KOPT-K1 (cell line): ENCODE measurements at regions not wholly inside any gene's neighbourhood (a gene's known extent, or its start where the extent isn't known, plus 50 kb on each side); places are given as distances from the start of the nearest gene placed in this dataset.

Experiments used
- H3K27ac ChIP-seq: fragments of 200-600 bp; sonication (generic); 2 replicates; pipeline ENCODE4 v1.5.1; 2016; ENCODE audit warnings: antibody characterized with exemption, mild to moderate bottlenecking, low read depth, low read length; ENCODE audit not compliant: poor library complexity, severe bottlenecking
- H3K36me3 ChIP-seq: fragments of 200-600 bp; sonication (generic); 2 replicates; pipeline ENCODE4 v1.5.1; 2017; ENCODE audit warnings: antibody characterized with exemption, mild to moderate bottlenecking, low read length, moderate library complexity; ENCODE audit not compliant: insufficient read depth
- H3K9me3 ChIP-seq: fragments of 200-600 bp; sonication (generic); 2 replicates; pipeline ENCODE4 v1.5.1; 2017; ENCODE audit warnings: antibody characterized with exemption, low read length, mild to moderate bottlenecking; ENCODE audit not compliant: insufficient read depth, poor library complexity, severe bottlenecking

- H3K27ac ChIP-seq = no peak overlapping the region
- H3K36me3 ChIP-seq = no peaks in the 10 kb centered on the region
- no peaks in the 10 kb centered on the region for H3K9me3 ChIP-seq
Observed at GRCh38 chr4:128606173-128606572, 203.3 kb upstream of the JADE1 start.

DNA sequence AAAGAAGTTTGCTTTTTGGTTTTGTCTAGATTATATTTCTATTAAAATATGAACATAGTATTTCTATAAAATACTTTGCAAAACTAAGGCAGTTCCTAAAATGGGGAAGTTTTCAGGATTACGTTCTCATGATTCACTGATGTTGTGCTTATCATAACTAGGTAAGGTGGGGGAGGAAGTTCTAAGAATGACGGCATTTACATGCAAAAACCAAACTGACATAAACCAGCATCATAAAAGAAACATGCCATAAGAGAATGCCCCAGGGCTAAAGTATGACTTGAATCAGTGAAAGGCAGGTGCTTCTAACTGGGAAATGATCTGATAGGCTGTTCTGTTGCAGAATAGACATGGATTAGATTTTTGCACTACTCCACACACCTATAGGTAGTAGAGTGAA, 204.7 kb upstream of the JADE1 start:
- no peaks in the 10 kb centered on the region for H3K9me3 ChIP-seq
- no peaks in the 10 kb centered on the region for H3K36me3 ChIP-seq
- no peak overlapping the region for H3K27ac ChIP-seq

DNA sequence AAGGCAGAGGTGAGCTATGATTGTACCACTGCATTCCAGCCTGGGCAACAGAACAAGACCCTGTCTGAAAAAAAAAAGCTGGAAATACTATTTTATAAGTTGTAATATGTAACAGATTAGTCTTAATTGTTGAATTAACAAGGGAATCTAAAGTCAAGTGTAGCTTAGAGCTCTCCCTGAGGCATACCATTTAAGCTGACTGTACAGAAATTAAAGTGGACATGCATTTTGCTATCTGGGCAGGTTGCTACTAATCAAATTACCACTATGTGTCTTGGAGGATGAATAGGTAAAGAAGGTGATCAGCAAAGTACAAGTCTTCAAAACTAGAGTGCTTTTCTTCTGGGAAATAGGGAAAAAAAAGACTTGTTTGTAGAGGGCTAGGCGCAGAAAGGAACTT, 205.3 kb upstream of the JADE1 start:
- no peak overlapping the region for H3K27ac ChIP-seq
- H3K9me3 ChIP-seq = no peaks in the 10 kb centered on the region
- H3K36me3 ChIP-seq = no peaks in the 10 kb centered on the region

GRCh38 chr4:128603081-128603480, 206.4 kb upstream of the JADE1 start:
- H3K36me3 ChIP-seq = no peaks in the 10 kb centered on the region
- H3K27ac ChIP-seq = no peak overlapping the region
- no peaks in the 10 kb centered on the region for H3K9me3 ChIP-seq

- no peak overlapping the region for H3K27ac ChIP-seq
- no peaks in the 10 kb centered on the region for H3K36me3 ChIP-seq
- no peaks in the 10 kb centered on the region for H3K9me3 ChIP-seq
Observed at GRCh38 chr4:128601991-128602695, 207.4 kb upstream of the JADE1 start.

DNA sequence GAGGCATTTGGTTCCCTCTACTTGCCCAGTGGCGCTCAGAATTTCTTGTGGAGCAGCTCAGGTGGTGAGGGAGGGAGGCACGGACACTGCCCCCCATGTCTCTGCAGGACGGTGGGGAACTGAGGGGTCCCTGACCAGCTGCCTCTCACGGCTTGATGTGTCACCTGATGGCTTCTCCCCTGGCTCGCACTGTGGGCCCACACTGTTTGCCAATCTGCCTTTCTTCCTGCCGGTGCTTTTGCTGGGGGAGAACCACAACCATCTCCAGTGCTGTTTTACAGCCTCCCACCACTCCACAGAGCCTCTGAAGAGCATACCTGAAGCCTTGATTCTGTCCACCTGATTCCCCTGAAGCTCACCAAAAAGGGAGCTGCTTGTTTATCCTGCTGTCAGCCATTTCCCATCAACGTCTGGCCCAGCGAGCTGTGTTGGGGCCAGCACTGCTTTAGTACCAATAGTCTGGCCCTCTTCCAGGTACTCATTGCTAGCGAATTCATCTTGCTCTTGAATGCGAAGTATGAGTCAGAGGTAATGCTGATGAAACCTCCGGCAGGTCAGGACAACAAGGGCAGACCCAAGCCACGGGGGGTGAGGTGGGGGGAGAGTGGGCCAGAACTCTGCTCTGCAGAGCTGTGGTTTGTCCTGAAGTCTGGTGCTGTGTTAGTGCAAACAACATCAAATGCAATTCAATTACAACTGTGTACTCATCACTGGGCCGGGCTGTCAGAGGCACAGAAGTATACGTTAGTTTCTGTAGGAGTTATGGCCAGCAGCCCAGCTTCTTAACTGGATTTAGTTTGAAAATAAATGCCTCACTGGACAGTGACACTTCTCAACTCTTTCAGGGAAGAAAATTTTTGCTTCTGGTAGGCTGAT, 208.3 kb upstream of the JADE1 start:
- Histone ChIP-seq H3K36me3 (no peaks in the 10 kb centered on the region), H3K27ac (no peak overlapping the region), H3K9me3 (no peaks in the 10 kb centered on the region)

DNA sequence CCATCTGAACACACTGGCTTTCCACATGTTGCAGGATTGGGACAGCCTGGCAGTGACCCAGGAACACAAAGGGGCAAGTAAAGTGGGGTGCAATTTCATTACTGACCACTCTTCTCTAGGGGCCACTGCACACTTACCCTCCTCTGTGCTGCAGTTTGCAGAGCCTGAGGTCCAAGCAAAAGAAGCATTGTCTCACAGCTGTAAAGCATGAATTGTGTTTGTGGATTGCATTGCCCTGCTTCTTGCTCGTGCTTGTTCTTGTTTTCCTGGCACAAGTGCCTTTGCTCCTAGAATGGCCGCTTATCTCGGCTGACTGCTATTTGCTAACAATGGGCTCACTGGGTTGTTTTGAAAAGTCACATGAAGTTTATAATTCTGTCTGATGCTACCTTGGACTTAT, 209.1 kb upstream of the JADE1 start:
- no peaks in the 10 kb centered on the region for H3K36me3 ChIP-seq
- H3K27ac ChIP-seq = no peak overlapping the region
- no peaks in the 10 kb centered on the region for H3K9me3 ChIP-seq

DNA sequence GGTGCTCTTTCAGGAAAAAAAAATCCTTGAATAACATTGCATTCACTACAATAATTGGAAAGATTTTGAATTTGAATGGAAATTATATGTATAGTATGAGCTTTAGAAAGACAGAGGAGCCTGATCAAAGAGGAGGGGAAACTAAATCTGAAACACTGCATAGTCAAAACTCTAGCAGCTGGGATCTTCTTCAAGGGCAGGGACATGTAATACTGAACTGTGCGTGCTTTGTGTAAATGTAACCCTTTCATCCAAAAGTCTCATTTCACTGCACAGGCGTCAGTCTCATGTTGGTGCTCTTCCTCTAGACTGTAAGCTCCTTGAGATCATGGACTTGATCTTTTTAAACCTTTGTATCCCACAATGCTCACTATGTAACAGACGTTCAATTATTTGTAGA, 212.0 kb upstream of the JADE1 start:
- Histone ChIP-seq H3K36me3 (no peaks in the 10 kb centered on the region), H3K9me3 (peaks cover 8% of the 10 kb centered on the region), H3K27ac (no peak overlapping the region)

- Histone ChIP-seq H3K9me3 (peaks cover 8% of the 10 kb centered on the region), H3K27ac (no peak overlapping the region), H3K36me3 (no peaks in the 10 kb centered on the region)
Observed at GRCh38 chr4:128596853-128597252, 212.6 kb upstream of the JADE1 start.

DNA sequence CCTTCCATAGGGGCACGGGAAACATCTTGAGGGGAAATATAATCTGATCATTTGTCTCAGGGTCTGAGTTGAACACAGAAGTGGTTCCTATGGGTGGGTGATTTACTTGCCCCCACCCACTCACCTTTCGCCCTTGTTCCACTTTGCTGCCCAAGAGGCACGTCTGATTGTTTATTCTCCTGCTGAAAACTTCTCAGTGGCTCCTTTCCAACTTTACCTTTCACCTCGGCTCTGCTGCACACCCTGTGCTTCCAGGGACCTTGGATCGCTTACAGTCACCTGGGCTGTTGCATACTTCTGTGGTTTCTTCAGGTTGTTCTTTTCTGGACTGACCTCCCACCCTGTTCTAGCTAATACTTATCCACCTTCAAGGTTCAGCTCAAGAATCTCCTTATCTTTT, 213.4 kb upstream of the JADE1 start:
- Histone ChIP-seq H3K9me3 (peaks cover 8% of the 10 kb centered on the region), H3K27ac (no peak overlapping the region), H3K36me3 (no peaks in the 10 kb centered on the region)

DNA sequence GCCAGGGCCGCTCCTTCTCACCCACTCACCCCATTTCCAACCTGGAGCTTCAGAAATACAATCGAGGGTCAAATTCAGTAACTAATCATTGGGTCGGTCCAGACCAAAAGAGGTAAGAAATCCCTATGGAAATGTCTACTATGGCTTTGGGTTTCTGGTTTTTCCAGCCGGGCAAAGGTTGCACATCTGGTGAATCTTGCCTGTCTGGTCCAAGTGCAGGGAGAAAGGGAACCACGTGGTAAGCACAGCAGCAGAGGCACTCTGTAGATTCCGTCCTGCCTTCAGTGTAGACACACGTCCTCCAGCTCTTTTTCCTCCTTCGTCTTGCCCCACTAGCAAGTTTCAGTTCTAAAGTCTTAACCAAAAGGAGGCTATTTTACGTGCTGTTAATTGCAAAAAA, 218.0 kb upstream of the JADE1 start:
- Histone ChIP-seq H3K9me3 (peaks cover 8% of the 10 kb centered on the region), H3K27ac (no peak overlapping the region), H3K36me3 (no peaks in the 10 kb centered on the region)

DNA sequence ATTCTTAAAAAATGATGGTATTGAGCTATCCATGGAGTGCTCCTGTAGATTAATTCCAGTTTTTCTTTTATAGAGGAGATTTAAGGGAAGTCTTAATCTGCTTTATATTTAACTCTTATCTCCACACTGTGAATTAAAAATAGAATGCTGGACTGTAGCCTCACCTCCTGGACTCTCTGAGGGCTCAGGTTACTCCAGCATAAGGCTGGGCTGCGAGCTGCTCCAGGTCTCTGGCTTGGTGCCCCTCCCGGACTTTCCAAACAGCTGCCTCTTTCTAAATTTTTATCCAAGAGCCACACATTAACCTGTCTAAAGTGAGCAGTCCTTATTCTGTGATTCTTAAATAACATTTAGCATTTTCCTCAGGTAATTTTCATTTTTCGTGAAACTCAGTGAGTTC, 218.7 kb upstream of the JADE1 start:
- no peaks in the 10 kb centered on the region for H3K36me3 ChIP-seq
- no peak overlapping the region for H3K27ac ChIP-seq
- peaks cover 8% of the 10 kb centered on the region for H3K9me3 ChIP-seq

DNA sequence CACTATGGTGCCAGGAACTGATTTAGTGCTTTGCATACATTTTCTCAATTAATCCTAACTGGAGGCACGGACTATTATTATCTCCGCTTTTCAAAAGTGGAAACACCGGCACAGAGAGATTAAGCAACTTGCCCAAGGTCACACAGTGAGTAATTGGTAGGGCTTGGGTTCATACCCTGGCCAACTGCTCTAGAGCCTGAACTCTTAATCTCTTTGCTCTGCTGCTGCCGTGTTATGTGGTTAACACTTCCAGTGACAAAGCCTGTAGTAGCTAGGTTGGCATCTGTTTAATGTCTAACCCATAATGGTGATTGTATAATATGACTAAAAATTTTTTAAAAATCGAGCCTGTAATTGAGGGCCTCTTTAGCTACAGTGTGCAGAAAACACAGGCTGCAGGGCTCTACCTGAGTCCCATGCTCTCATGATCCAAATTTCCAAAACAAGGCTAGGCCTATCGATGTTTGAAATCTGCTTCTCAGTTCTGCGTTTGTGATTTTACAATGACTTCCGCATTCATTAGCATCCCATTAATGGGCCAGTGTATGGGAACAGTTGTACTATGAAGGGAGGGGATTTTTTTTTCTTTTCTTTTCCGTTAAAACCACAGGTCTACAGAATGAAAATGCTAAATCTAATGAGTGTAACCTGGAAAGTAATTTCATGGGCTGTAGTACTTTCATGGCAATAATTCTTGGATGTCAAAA, 219.3 kb upstream of the JADE1 start:
- no peak overlapping the region for H3K27ac ChIP-seq
- H3K36me3 ChIP-seq = no peaks in the 10 kb centered on the region
- peaks cover 8% of the 10 kb centered on the region for H3K9me3 ChIP-seq

DNA sequence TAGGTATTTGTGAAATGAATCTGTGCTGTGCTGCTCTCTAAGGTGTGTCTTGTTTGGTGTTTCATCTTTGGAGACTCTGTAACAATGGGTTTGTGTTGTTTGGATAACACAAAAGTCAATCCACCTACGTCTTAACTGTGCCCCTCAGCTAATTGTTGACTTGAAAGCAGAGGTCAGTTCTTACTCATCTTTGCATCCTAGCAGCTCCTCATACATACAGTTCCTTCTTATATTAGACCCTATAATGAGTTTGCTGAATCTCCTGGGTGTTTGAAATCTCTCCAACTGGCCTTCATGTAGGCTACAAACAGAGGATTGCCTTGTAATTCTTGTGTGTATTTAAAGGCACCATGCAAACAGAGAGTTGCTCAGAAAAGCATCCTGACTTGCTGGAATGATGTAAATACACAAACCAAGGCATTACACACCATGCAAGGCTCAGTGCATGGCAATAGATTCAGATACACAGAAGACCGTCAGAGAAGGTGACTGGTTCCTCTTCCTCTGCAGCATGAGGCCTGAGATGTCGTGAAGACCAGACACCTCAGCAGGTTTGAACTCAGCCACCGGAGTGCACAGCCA, 220.0 kb upstream of the JADE1 start:
- peaks cover 8% of the 10 kb centered on the region for H3K9me3 ChIP-seq
- H3K27ac ChIP-seq = no peak overlapping the region
- no peaks in the 10 kb centered on the region for H3K36me3 ChIP-seq

DNA sequence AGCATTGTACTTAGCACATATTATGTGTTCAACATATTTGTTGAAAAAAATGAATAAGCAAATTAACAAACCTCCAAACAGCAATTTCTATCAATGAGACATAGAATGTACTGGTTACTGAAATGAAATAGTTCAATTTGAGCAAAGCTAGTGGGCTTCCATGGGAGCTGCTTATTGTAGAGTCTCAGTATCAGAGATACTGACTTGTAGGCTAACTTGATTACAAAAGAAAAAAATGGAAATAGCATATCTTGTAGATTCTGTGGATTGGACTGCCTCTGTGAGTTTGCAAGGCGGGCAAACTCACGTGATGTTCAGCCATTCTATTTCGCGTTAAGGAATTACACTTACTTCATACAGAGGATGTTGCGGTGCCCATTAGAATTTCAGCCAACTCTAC, 222.1 kb upstream of the JADE1 start:
- Histone ChIP-seq H3K9me3 (no peaks in the 10 kb centered on the region), H3K36me3 (no peaks in the 10 kb centered on the region), H3K27ac (no peak overlapping the region)
